HCT116 (cell line): ENCODE measurements at regions not wholly inside any gene's neighbourhood (a gene's known extent, or its start where the extent isn't known, plus 50 kb on each side); places are given as distances from the start of the nearest gene placed in this dataset.

Source experiments
- ATAC-seq: fragments of 200-7000 bp; cut with Tn5 transposase; 2 replicates; pipeline ENCODE4 v1.9.1; 2020; ENCODE audit warnings: mild to moderate bottlenecking, moderate library complexity
- BruUV-seq: library from RNA; stranded (reverse); fragments of 400-500 nt; replicated peaks from 2 replicates; lab custom pipeline; 2021; lab: Mats Ljungman, UMichigan
- CTCF ChIA-PET: fragments of 300-600 bp; sonication (Branson Sonifier 250); formaldehyde crosslinking; loops from one replicate; lab custom pipeline; 2021; ENCODE audit warnings: antibody characterized with exemption; lab: Charles Lee
- POLR2A ChIA-PET: fragments of 300-600, 350-600 bp; sonication (Branson Sonifier 250); formaldehyde crosslinking; loops from one replicate; lab custom pipeline; 2021; ENCODE audit warnings: antibody characterized with exemption; lab: Charles Lee
- RAD21 ChIA-PET, 2 experiments: fragments of 300-600 bp; sonication (Branson Sonifier 250); formaldehyde crosslinking; loops; one replicate each; lab custom pipeline; 2023; ENCODE audit warnings: low total read pairs in 2 of 2; ENCODE audit not compliant: uncharacterized antibody in 2 of 2, unreplicated experiment in 2 of 2, low non-redundant PET in 1 of 2; lab: Charles Lee
- DNase-seq: peaks from one replicate; pipeline ENCODE4 v3.0.0-alpha.2; 2010; ENCODE audit warnings: low read depth, low spot score
- H2AFZ ChIP-seq: fragments of 200-600 bp; shearing (Covaris generic), sonication (generic); 2 replicates; pipeline ENCODE4 v1.6.1; 2017; ENCODE audit warnings: low read depth, mixed run types, mixed read lengths, antibody characterized with exemption, low read length; ENCODE audit not compliant: poor library complexity, severe bottlenecking
- H3K27ac ChIP-seq: 2 replicates; pipeline ENCODE4 v1.5.1; 2012; ENCODE audit warnings: low read depth, low read length
- H3K27me3 ChIP-seq: fragments of 200-600 bp; sonication (generic); 2 replicates; pipeline ENCODE4 v1.6.1; 2016; ENCODE audit warnings: mixed run types, low read length, mixed read lengths; ENCODE audit not compliant: insufficient read depth
- H3K36me3 ChIP-seq, 2 experiments: fragments of 200-500 bp in 1 of 2; fragments of 200-600 bp in 1 of 2; sonication (Bioruptor generic) in 1 of 2; sonication (generic) in 1 of 2; 2 replicates each; pipeline versions ENCODE4 v1.5.1 to v1.6.1; 2014 to 2016; ENCODE audit warnings: low read length in 2 of 2, inconsistent platforms in 1 of 2, mixed read lengths in 1 of 2, mixed run types in 1 of 2; ENCODE audit not compliant: insufficient read depth in 2 of 2, control insufficient read depth in 1 of 2
- H3K4me1 ChIP-seq, 2 experiments: fragments of 200-600 bp in 1 of 2; sonication (generic) in 1 of 2; 2 replicates each; pipeline versions ENCODE4 v1.5.1 to v1.6.1; 2012 to 2017; ENCODE audit warnings: low read length in 2 of 2, inconsistent platforms in 1 of 2, mild to moderate bottlenecking in 1 of 2, mixed read lengths in 1 of 2, mixed run types in 1 of 2, moderate library complexity in 1 of 2; ENCODE audit not compliant: insufficient read depth in 2 of 2, control insufficient read depth in 1 of 2
- H3K4me2 ChIP-seq: fragments of 200-600 bp; sonication (generic); 2 replicates; pipeline ENCODE4 v1.6.1; 2017; ENCODE audit warnings: mixed run types, low read length, mixed read lengths
- H3K4me3 ChIP-seq, 2 experiments: fragments of 200-600 bp in 1 of 2; sonication (generic) in 1 of 2; replicated peaks in 1 of 2; 2 replicates each; pipeline ENCODE4 v1.5.1; 2011 to 2016; ENCODE audit warnings: low read length in 2 of 2, control low read depth in 1 of 2, low read depth in 1 of 2, mild to moderate bottlenecking in 1 of 2, mixed read lengths in 1 of 2, mixed run types in 1 of 2
- H3K79me2 ChIP-seq: fragments of 200-600 bp; sonication (generic); 2 replicates; pipeline ENCODE4 v1.6.1; 2017; ENCODE audit warnings: mild to moderate bottlenecking, mixed run types, low read length, moderate library complexity, mixed read lengths; ENCODE audit not compliant: insufficient read depth
- H3K9ac ChIP-seq: fragments of 200-600 bp; sonication (generic); 2 replicates; pipeline ENCODE4 v1.6.1; 2016; ENCODE audit warnings: low read length, mixed read lengths
- H3K9me2 ChIP-seq: fragments of 200-600 bp; sonication (generic), shearing (Covaris generic); 2 replicates; pipeline ENCODE4 v1.6.1; 2017; ENCODE audit warnings: mixed run types, mild to moderate bottlenecking, moderate library complexity; ENCODE audit not compliant: insufficient read depth
- H3K9me3 ChIP-seq, 2 experiments: fragments of 200-500 bp in 1 of 2; fragments of 200-600 bp in 1 of 2; sonication (Bioruptor generic) in 1 of 2; sonication (generic) in 1 of 2; 2 replicates each; pipeline ENCODE4 v1.6.1; 2014 to 2017; ENCODE audit warnings: low read length in 2 of 2, mixed read lengths in 2 of 2, inconsistent platforms in 1 of 2, low read depth in 1 of 2, mild to moderate bottlenecking in 1 of 2, mixed run types in 1 of 2, moderate library complexity in 1 of 2; ENCODE audit not compliant: control insufficient read depth in 1 of 2, insufficient read depth in 1 of 2
- H4K20me1 ChIP-seq: fragments of 200-600 bp; sonication (generic), shearing (Covaris generic); 2 replicates; pipeline ENCODE4 v1.6.1; 2017; ENCODE audit warnings: mixed run types, mild to moderate bottlenecking, moderate library complexity; ENCODE audit not compliant: insufficient read depth
- ATF3 ChIP-seq: IDR thresholded peaks from 2 replicates; pipeline ENCODE4 v1.6.1; 2012
- FOSL1 ChIP-seq: IDR thresholded peaks from 2 replicates; pipeline ENCODE4 v1.6.1; 2012; ENCODE audit warnings: low read depth
- JUND ChIP-seq: IDR thresholded peaks from 2 replicates; pipeline ENCODE4 v1.6.1; 2012
- MAX ChIP-seq: IDR thresholded peaks from 2 replicates; pipeline ENCODE4 v1.6.1; 2012
- POLR2AphosphoS5 ChIP-seq: IDR thresholded peaks from 2 replicates; pipeline ENCODE4 v1.6.1; 2011; ENCODE audit warnings: mild to moderate bottlenecking, low read depth, low read length, moderate library complexity
- SP1 ChIP-seq: IDR thresholded peaks from 2 replicates; pipeline ENCODE4 v1.6.1; 2012; ENCODE audit warnings: low read depth
- intact Hi-C: fragments of 100-400 bp; cut with micrococcal nuclease; formaldehyde crosslinking; loops from 2 replicates; pipeline ENCODE4 v1.10.0; 2022

- Histone ChIP-seq H3K9me3 (no peaks in the 10 kb centered on the region), H3K9me2 (no peaks in the 10 kb centered on the region), H3K4me1 (peaks cover 44 to 58% of the 10 kb centered on the region in 2 experiments), H4K20me1 (no peaks in the 10 kb centered on the region), H2AFZ (peak overlapping the region; percentile 47), H3K36me3 (no peaks in the 10 kb centered on the region), H3K27ac (peak overlapping the region; percentile 86), H3K79me2 (no peaks in the 10 kb centered on the region), H3K27me3 (no peaks in the 10 kb centered on the region), H3K4me2 (peak overlapping the region; percentile 78), H3K9ac (peak overlapping the region; percentile 63), H3K4me3 (peak overlapping the region; percentile 27 to 51)
- DNase-seq (no peak), ATAC-seq (peak; percentile 75)
- RAD21 ChIA-PET, result no interaction called here
- CTCF ChIA-PET, result interaction anchor here (2.3 to 4.2 kb wide), 2 partner anchors 11 to 16 kb away, joined by 6 to 23 read pairs; no protein-coding TSS in a partner anchor
- POLR2A ChIA-PET, result interaction anchor here (1.6 to 1.8 kb wide), 2 partner anchors 16 to 19 kb away, joined by 4 to 7 read pairs; no protein-coding TSS in a partner anchor
- intact Hi-C loops, result no loop called here
- BruUV-seq, result no TSS peak
- TF ChIP-seq SP1, result peak; percentile 55
- 0 out of 2 replicates have a peak, but pooled peaks have one; percentile 29 for TF ChIP-seq POLR2AphosphoS5
- peak; percentile 47 for TF ChIP-seq MAX
- TF ChIP-seq FOSL1, result no peak; the same call in 1 of the 2 replicates
- TF ChIP-seq JUND, result no peak; the same call in 1 of the 2 replicates
These were observed 63.7 kb upstream of the AMZ2 start for GRCh38 chr17:68184141-68184571.

GRCh38 chr17:68184816-68185436 is 62.9 kb upstream of the AMZ2 start:
- Histone ChIP-seq H3K4me1 (peaks cover 44 to 58% of the 10 kb centered on the region in 2 experiments), H3K9me2 (no peaks in the 10 kb centered on the region), H3K9ac (peak overlapping the region; percentile 63), H3K9me3 (no peaks in the 10 kb centered on the region), H3K27me3 (no peaks in the 10 kb centered on the region), H3K79me2 (no peaks in the 10 kb centered on the region), H2AFZ (peak overlapping the region; percentile 47), H3K27ac (peak overlapping the region; percentile 86), H3K36me3 (no peaks in the 10 kb centered on the region), H4K20me1 (no peaks in the 10 kb centered on the region), H3K4me2 (peak overlapping the region; percentile 78), H3K4me3 (peak overlapping the region; percentile 27 to 51)
- no peak for DNase-seq
- intact Hi-C loops, result no loop called here
- ATAC-seq, result peak; percentile 27
- ChIA-PET POLR2A (interaction anchor here (1.3 to 1.8 kb wide), 2 partner anchors 10 to 18 kb away, joined by 4 read pairs; no protein-coding TSS in a partner anchor), RAD21 (no interaction called here), CTCF (interaction anchor here (4.2 kb wide), 1 partner anchor 16 kb away, joined by 23 read pairs; no protein-coding TSS in a partner anchor)
- BruUV-seq, result no TSS peak
- TF ChIP-seq SP1 (0 out of 2 replicates have a peak, but pooled peaks have one; percentile 6), ATF3 (no peak)
